ENCODE measurements at regions not wholly inside any gene's neighbourhood (a gene's known extent, or its start where the extent isn't known, plus 50 kb on each side); places are given as distances from the start of the nearest gene placed in this dataset.
"Not testable (repeated sequence)": the region's sequence is repeated elsewhere in the genome, so short reads cannot be mapped to it uniquely, and the experiment has no call there.

- not testable (repeated sequence) for DNase-seq (ENCODE audit: low read depth)
Observed at GRCh38 chr2:131738996-131739434, 211.3 kb downstream of the CCDC74A start.

GRCh38 chr2:131753640-131754561, 226.2 kb downstream of the CCDC74A start:
- DNase-seq (ENCODE audit: low read depth), result no peak

- DNase-seq (ENCODE audit: low read depth), result no peak
Observed at GRCh38 chr2:131754929-131755720, 227.4 kb downstream of the CCDC74A start.

- no peak for DNase-seq (ENCODE audit: low read depth)
Observed at GRCh38 chr2:131756141-131756907, 228.6 kb downstream of the CCDC74A start.

- DNase-seq (ENCODE audit: low read depth), result not testable (repeated sequence)
Observed at GRCh38 chr2:131758941-131759340, 231.3 kb downstream of the CCDC74A start.

GRCh38 chr2:131774955-131775555, 247.4 kb downstream of the CCDC74A start:
- DNase-seq (ENCODE audit: low read depth), result not testable (repeated sequence)

GRCh38 chr2:131775903-131776506, 248.3 kb downstream of the CCDC74A start:
- not testable (repeated sequence) for DNase-seq (ENCODE audit: low read depth)

GRCh38 chr2:131780446-131780845, 252.8 kb downstream of the CCDC74A start:
- DNase-seq (ENCODE audit: low read depth), result not testable (repeated sequence)

GRCh38 chr2:131801210-131801744, 273.6 kb downstream of the CCDC74A start:
- DNase-seq (ENCODE audit: low read depth), result no peak

GRCh38 chr2:131801745-131802350, 274.2 kb downstream of the CCDC74A start:
- peak; percentile 65 for DNase-seq (ENCODE audit: low read depth)

- not testable (repeated sequence) for DNase-seq (ENCODE audit: low read depth)
Observed at GRCh38 chr2:131802351-131802836, 274.7 kb downstream of the CCDC74A start.

- not testable (repeated sequence) for DNase-seq (ENCODE audit: low read depth)
Observed at GRCh38 chr2:131803237-131803636, 275.5 kb downstream of the CCDC74A start.

- not testable (repeated sequence) for DNase-seq (ENCODE audit: low read depth)
Observed at GRCh38 chr2:131812605-131813004, 284.9 kb downstream of the CCDC74A start.

GRCh38 chr2:131813378-131813777, 285.7 kb downstream of the CCDC74A start:
- not testable (repeated sequence) for DNase-seq (ENCODE audit: low read depth)

GRCh38 chr2:131818267-131818973, 290.7 kb downstream of the CCDC74A start:
- DNase-seq (ENCODE audit: low read depth), result not testable (repeated sequence)

- not testable (repeated sequence) for DNase-seq (ENCODE audit: low read depth)
Observed at GRCh38 chr2:131822237-131822721, 294.6 kb downstream of the CCDC74A start.

- DNase-seq (ENCODE audit: low read depth), result not testable (repeated sequence)
Observed at GRCh38 chr2:131823058-131823457, 295.4 kb downstream of the CCDC74A start.

- DNase-seq (ENCODE audit: low read depth), result not testable (repeated sequence)
Observed at GRCh38 chr2:131824986-131825385, 297.3 kb downstream of the CCDC74A start.

GRCh38 chr2:131827481-131828163, 299.9 kb downstream of the CCDC74A start:
- no peak for DNase-seq (ENCODE audit: low read depth)
